GM19455 (cell line): ENCODE measurements at regions not wholly inside any gene's neighbourhood (a gene's known extent, or its start where the extent isn't known, plus 50 kb on each side); places are given as distances from the start of the nearest gene placed in this dataset.

Experiments
- ATAC-seq: cut with Tn5 transposase; IDR thresholded peaks from one replicate; pipeline ENCODE4 v1.9.1; 2021; ENCODE audit not compliant: unreplicated experiment

GRCh38 chr15:53401503-53401902 lies 358.0 kb downstream of the WDR72 start:
- ATAC-seq, result no peak

- no peak for ATAC-seq
These were observed 358.5 kb downstream of the WDR72 start for GRCh38 chr15:53400986-53401385.

- no peak for ATAC-seq
These were observed 362.3 kb downstream of the WDR72 start for GRCh38 chr15:53397041-53397616.

GRCh38 chr15:53395871-53396270 lies 363.6 kb downstream of the WDR72 start:
- ATAC-seq, result no peak

GRCh38 chr15:53390549-53390948 lies 368.9 kb downstream of the WDR72 start:
- ATAC-seq, result no peak

GRCh38 chr15:53389271-53390037 lies 370.0 kb downstream of the WDR72 start:
- ATAC-seq, result no peak

GRCh38 chr15:53384417-53384816 lies 375.0 kb downstream of the WDR72 start:
- ATAC-seq, result no peak

- ATAC-seq, result no peak
These were observed 381.2 kb downstream of the WDR72 start for GRCh38 chr15:53378096-53378800.

- no peak for ATAC-seq
These were observed 391.7 kb downstream of the WDR72 start for GRCh38 chr15:53367740-53368139.

- ATAC-seq, result no peak
These were observed 398.6 kb downstream of the WDR72 start for GRCh38 chr15:53360881-53361280.

- no peak for ATAC-seq
These were observed 400.4 kb downstream of the WDR72 start for GRCh38 chr15:53359038-53359437.

GRCh38 chr15:53354874-53355273 lies 404.6 kb downstream of the WDR72 start:
- ATAC-seq, result no peak

GRCh38 chr15:53351373-53351772 lies 408.1 kb downstream of the WDR72 start:
- ATAC-seq, result no peak

- no peak for ATAC-seq
These were observed 412.9 kb downstream of the WDR72 start for GRCh38 chr15:53346583-53346982.

- ATAC-seq, result no peak
These were observed 427.9 kb downstream of the WDR72 start for GRCh38 chr15:53331328-53332190.

GRCh38 chr15:53328341-53328740 lies 431.1 kb downstream of the WDR72 start:
- ATAC-seq, result no peak

GRCh38 chr15:53324061-53324460 lies 435.4 kb downstream of the WDR72 start:
- ATAC-seq, result no peak

- ATAC-seq, result no peak
These were observed 436.3 kb downstream of the WDR72 start for GRCh38 chr15:53323191-53323590.

GRCh38 chr15:53320816-53321215 lies 438.6 kb downstream of the WDR72 start:
- no peak for ATAC-seq

GRCh38 chr15:53312707-53313106 lies 446.8 kb downstream of the WDR72 start:
- no peak for ATAC-seq

- ATAC-seq, result no peak
These were observed 448.8 kb downstream of the WDR72 start for GRCh38 chr15:53310709-53311108.
